DMS53 (cell line): ENCODE measurements at regions not wholly inside any gene's neighbourhood (a gene's known extent, or its start where the extent isn't known, plus 50 kb on each side); places are given as distances from the start of the nearest gene placed in this dataset.

Source experiments
- DNase-seq: peaks from one replicate; lab custom pipeline; 2025; lab: John Stamatoyannopoulos, UW

DNA sequence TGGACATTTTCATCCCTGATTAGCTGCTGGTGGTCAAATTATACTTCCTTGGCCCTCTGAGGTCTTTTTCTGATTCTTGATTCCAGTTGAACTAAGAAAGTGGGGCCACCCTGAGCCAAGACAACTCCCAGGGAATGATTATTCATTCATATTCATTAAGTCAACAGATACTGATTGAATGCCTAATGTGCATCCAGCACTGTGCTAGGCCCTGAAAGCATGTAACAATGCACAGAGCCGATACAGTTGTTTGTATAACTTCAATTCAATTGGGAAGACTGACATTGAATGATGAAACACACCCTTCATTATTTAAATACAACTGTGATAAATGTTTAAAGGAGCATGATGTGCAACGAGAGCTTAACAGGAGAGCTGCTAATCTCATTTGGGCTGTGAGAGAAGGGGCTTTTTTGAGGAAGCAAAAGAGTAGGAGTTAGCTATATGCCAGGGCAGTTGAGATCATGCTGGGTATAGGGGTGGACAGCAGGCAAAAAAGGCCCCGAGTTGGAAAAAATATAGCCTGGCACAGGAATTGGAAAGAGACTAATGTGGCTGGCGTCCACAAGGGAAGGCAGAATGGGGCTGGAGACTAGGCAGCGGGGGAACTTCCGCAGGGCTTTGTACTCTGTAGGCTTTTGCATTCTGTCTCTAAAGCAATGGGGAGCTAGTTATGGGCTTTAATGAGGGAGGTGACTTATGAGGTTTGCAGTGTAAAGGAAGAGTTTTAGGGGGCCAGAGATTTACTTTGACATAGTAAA, 57.2 kb upstream of the ACVR1 start:
- DNase-seq = no peak

DNA sequence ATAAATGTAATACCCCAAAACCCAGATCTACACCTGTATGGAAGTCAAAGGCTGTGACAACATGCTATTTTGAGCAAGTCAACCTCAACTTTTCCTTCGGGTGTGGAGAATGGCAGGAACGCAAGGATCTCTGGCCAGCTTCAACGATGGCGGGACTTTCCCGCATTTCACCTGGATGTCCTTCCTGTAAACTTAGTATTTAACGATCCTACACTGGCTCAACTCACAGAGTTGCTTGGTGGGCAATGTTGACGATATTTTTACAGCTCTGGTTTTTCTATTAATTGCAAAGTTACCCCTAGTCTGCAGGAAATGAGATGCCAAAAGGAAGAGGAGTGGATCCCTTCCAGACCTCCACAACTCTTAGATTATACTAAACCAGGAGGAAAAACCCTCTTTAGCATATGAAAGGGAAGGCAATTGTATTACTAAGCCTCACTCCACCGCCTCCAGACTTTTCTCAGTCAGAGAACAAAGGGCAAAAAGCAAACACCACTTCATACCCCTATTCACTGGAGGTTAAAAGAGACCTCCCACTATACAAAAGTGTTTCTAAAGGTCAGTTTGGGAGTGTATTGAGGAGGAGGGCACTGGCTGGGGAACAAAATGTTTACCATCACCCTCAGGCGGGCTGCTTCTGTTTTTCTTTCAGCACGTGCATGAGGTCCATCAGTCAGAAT, 56.5 kb upstream of the ACVR1 start:
- peak; percentile 33 for DNase-seq

DNA sequence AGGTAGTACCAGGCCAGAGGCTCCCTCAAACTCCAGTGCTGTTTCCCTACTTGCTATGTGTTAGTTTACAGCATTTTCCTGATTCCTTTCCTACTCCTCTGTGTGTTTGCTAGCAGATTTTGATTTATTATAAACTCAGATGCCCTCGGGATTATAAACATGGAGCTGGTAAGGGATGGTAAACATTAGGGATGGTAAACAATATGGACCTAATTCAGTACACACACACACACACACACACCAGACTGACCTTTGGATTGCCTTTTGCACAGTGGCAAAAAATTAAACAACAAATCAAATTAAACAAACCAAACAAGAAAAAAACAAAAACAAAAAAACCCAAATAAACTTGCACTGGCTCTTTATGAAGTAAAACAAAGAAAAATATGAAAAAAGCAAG, 55.4 kb upstream of the ACVR1 start:
- DNase-seq = peak; percentile 17

DNA sequence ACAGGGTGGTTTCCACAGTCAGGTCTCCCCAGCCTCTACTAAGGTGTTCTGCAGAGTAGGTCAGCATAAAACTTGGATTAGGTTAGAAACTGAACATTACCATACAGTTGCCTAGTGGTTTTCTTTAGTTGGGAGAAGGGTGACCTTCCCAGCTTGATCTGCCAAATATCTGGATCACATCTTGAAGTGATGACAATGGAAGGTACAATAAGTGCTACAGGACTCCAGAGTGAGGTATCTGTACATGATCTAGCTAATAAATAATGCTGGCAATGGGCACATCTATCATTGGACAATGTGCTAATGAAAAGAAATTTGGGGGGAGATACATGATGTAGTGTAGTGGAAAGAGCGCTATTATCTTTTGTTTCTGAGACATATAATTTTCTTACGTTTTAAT, 54.6 kb upstream of the ACVR1 start:
- DNase-seq = no peak

DNA sequence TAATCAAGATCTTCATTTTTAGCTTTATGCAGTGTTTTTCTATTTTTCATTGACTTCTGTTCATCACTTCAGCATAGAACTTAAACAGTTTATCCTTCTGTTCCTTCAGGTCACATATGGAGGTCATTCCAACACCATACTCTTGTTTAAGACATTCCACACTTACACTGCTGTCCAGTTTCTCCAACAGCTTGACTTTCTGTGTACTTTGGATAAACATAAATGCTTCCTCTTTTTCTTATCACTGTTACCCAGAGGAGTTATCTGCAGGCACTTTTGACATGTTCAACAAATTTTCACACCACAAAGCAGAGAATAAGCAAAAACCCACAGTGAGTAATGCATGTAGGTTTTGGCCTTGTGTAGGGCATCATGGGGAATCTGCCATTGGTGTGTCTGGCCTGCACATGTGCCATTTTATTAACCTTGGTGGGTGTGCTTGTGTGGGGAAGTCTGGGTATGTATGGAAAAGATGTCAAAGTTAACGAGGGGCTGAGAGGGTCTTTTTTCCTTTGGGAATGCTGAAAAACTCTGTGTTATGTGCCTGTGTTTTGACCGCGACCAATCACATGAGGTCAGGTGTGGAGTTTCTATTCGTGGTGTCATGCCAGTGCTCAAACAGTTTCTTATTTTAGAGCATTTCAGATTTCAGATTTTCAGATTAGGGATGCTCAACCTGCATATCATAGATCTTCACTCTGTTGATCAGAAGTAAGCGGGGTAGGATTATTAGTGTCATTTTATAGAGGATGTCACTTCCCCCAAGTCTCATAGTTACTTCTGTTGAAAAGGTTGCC, 53.9 kb upstream of the ACVR1 start:
- DNase-seq = no peak

DNA sequence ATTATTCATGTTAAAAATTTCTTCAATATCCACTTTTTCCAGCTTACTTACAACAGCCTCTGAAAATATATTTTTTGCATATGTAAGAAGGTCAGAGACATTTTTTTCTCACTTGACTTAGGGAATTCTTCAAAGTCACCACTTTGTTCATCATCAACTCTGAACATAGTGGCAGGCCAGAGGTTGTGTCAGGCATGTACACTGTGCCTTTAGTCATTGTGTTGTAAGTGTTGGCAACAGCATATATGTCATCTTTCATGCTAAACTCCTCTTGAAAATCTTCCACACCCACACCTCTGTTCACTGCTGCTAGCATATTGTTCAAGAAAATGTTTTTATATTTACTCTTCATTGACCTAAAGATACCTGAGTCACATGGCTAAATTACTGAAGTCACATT, 52.2 kb upstream of the ACVR1 start:
- no peak for DNase-seq

DNA sequence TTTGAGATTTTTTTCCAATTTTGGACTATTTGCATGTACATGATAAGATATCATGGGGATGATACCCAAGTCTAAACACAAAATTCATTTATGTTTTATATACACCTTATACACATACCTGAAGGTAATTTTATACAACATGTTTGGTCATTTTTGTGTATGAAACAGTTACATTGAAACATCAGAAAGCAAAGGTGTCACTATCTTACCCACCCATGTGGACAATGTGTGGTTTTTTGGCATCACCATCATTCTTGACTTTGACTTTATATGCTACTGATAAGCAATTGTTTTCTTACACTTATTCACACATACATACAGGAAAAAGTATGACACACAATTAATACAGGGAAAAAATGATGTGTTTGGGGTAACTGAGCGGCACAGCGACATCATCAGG, 51.0 kb upstream of the ACVR1 start:
- DNase-seq = no peak
